T-helper 22 cell (primary cell): ENCODE measurements at regions not wholly inside any gene's neighbourhood (a gene's known extent, or its start where the extent isn't known, plus 50 kb on each side); places are given as distances from the start of the nearest gene placed in this dataset.
"Not testable (repeated sequence)": the region's sequence is repeated elsewhere in the genome, so short reads cannot be mapped to it uniquely, and the experiment has no call there.

Source experiments
- DNase-seq: peaks from one replicate; pipeline ENCODE4 v3.0.0-alpha.2; 2020; ENCODE audit warnings: low read depth

- no peak for DNase-seq
These were observed 341.7 kb upstream of the CLINT1 start for GRCh38 chr5:158200619-158201018.

- no peak for DNase-seq
These were observed 339.7 kb upstream of the CLINT1 start for GRCh38 chr5:158198636-158199035.

GRCh38 chr5:158195416-158196210 lies 336.7 kb upstream of the CLINT1 start:
- no peak for DNase-seq

- DNase-seq: no peak
These were observed 335.6 kb upstream of the CLINT1 start for GRCh38 chr5:158194561-158194976.

- DNase-seq: not testable (repeated sequence)
These were observed 334.4 kb upstream of the CLINT1 start for GRCh38 chr5:158193395-158193794.

GRCh38 chr5:158180407-158180806 lies 321.5 kb upstream of the CLINT1 start:
- no peak for DNase-seq

- DNase-seq: no peak
These were observed 320.3 kb upstream of the CLINT1 start for GRCh38 chr5:158179271-158179670.

GRCh38 chr5:158178535-158178934 lies 319.6 kb upstream of the CLINT1 start:
- no peak for DNase-seq

GRCh38 chr5:158177146-158177545 lies 318.2 kb upstream of the CLINT1 start:
- DNase-seq: no peak

GRCh38 chr5:158175934-158176481 lies 317.1 kb upstream of the CLINT1 start:
- no peak for DNase-seq

- no peak for DNase-seq
These were observed 316.2 kb upstream of the CLINT1 start for GRCh38 chr5:158174918-158175851.

GRCh38 chr5:158174026-158174425 lies 315.1 kb upstream of the CLINT1 start:
- DNase-seq: no peak

- DNase-seq: no peak
These were observed 313.1 kb upstream of the CLINT1 start for GRCh38 chr5:158172005-158172404.

GRCh38 chr5:158170534-158170933 lies 311.6 kb upstream of the CLINT1 start:
- DNase-seq: no peak

- no peak for DNase-seq
These were observed 311.1 kb upstream of the CLINT1 start for GRCh38 chr5:158170060-158170459.

GRCh38 chr5:158166424-158166823 lies 307.5 kb upstream of the CLINT1 start:
- DNase-seq: no peak

GRCh38 chr5:158165647-158166046 lies 306.7 kb upstream of the CLINT1 start:
- no peak for DNase-seq

GRCh38 chr5:158164296-158165047 lies 305.5 kb upstream of the CLINT1 start:
- no peak for DNase-seq

- no peak for DNase-seq
These were observed 304.7 kb upstream of the CLINT1 start for GRCh38 chr5:158163451-158164295.

GRCh38 chr5:158162479-158163034 lies 303.6 kb upstream of the CLINT1 start:
- DNase-seq: no peak

- no peak for DNase-seq
These were observed 303.1 kb upstream of the CLINT1 start for GRCh38 chr5:158162026-158162425.
